IMR-90 (cell line): ENCODE measurements at regions not wholly inside any gene's neighbourhood (a gene's known extent, or its start where the extent isn't known, plus 50 kb on each side); places are given as distances from the start of the nearest gene placed in this dataset.

Experiments
- ATAC-seq: fragments of 200-7000 bp; cut with Tn5 transposase; 2 replicates; pipeline ENCODE4 v1.9.1; 2020; ENCODE audit warnings: low read depth, mild to moderate bottlenecking, moderate library complexity
- BruUV-seq: library from RNA; stranded (reverse); fragments of 400-500 nt; replicated peaks from 2 replicates; lab custom pipeline; 2021; lab: Mats Ljungman, UMichigan
- CTCF ChIA-PET: fragments of 300-600 bp; formaldehyde crosslinking; extraction: SDS; loops from one replicate; lab custom pipeline; 2021; ENCODE audit warnings: antibody characterized with exemption; lab: Yijun Ruan, JAX
- POLR2A ChIA-PET: fragments of 300-600 bp; sonication (Branson Sonifier 250); formaldehyde crosslinking; loops from one replicate; lab custom pipeline; 2022; ENCODE audit warnings: antibody characterized with exemption; ENCODE audit not compliant: unreplicated experiment; lab: Charles Lee
- DNase-seq: peaks from one replicate; pipeline ENCODE4 v3.0.0; 2013
- H2AFZ ChIP-seq: replicated peaks from 2 replicates; pipeline ENCODE3; 2013; ENCODE audit warnings: low read length, mild to moderate bottlenecking; ENCODE audit not compliant: poor library complexity
- H2AK5ac ChIP-seq: 2 replicates; pipeline ENCODE4 v1.6.1; 2013; ENCODE audit warnings: low read depth, low read length, inconsistent platforms
- H2AK9ac ChIP-seq: replicated peaks from 2 replicates; pipeline ENCODE3; 2013; ENCODE audit warnings: mild to moderate bottlenecking, low read depth, low read length, moderate library complexity; ENCODE audit not compliant: poor library complexity
- H2BK120ac ChIP-seq: 2 replicates; pipeline ENCODE4 v1.6.1; 2013; ENCODE audit warnings: low read depth, low read length, inconsistent platforms
- H2BK15ac ChIP-seq: 3 replicates; pipeline ENCODE4 v1.6.1; 2013; ENCODE audit warnings: low read depth, low read length, inconsistent platforms
- H2BK20ac ChIP-seq: 2 replicates; pipeline ENCODE4 v1.6.1; 2013; ENCODE audit warnings: low read depth, mild to moderate bottlenecking, inconsistent platforms, low read length, moderate library complexity
- H2BK5ac ChIP-seq: 2 replicates; pipeline ENCODE4 v1.6.1; 2013; ENCODE audit warnings: mild to moderate bottlenecking, low read depth, low read length, inconsistent platforms; ENCODE audit not compliant: poor library complexity, severe bottlenecking
- H3K14ac ChIP-seq: replicated peaks from 2 replicates; pipeline ENCODE4 v1.6.1; 2013; ENCODE audit warnings: low read depth, low read length, inconsistent platforms
- H3K18ac ChIP-seq: 2 replicates; pipeline ENCODE4 v1.6.1; 2013; ENCODE audit warnings: low read depth, low read length, control low read depth
- H3K23ac ChIP-seq: 2 replicates; pipeline ENCODE4 v1.6.1; 2013; ENCODE audit warnings: low read depth, low read length, inconsistent platforms
- H3K27ac ChIP-seq: 2 replicates; pipeline ENCODE4 v1.5.1; 2013; ENCODE audit warnings: mild to moderate bottlenecking, control low read depth, low read length; ENCODE audit not compliant: insufficient read depth
- H3K27me3 ChIP-seq: 2 replicates; pipeline ENCODE4 v1.6.1; 2013; ENCODE audit warnings: low read length; ENCODE audit not compliant: control insufficient read depth, insufficient read depth
- H3K36me3 ChIP-seq: 2 replicates; pipeline ENCODE4 v1.6.1; 2013; ENCODE audit warnings: low read length, mixed read lengths; ENCODE audit not compliant: control insufficient read depth, insufficient read depth
- H3K4ac ChIP-seq: 2 replicates; pipeline ENCODE4 v1.6.1; 2013; ENCODE audit warnings: low read depth, low read length, inconsistent platforms
- H3K4me1 ChIP-seq: 2 replicates; pipeline ENCODE4 v1.6.1; 2013; ENCODE audit warnings: low read length, mixed read lengths; ENCODE audit not compliant: control insufficient read depth, insufficient read depth
- H3K4me2 ChIP-seq: 2 replicates; pipeline ENCODE4 v1.6.1; 2013; ENCODE audit warnings: low read depth, mild to moderate bottlenecking, control low read depth, low read length, moderate library complexity
- H3K4me3 ChIP-seq: 2 replicates; pipeline ENCODE4 v1.5.1; 2013; ENCODE audit warnings: low read depth, mild to moderate bottlenecking, control low read depth, low read length, moderate library complexity; ENCODE audit not compliant: insufficient read depth
- H3K56ac ChIP-seq: 2 replicates; pipeline ENCODE4 v1.6.1; 2013; ENCODE audit warnings: low read length, inconsistent platforms; ENCODE audit not compliant: insufficient read depth; ENCODE audit errors: extremely low read depth
- H3K79me1 ChIP-seq, 2 experiments: 2 replicates each; pipeline ENCODE4 v1.6.1; 2013; ENCODE audit warnings: low read length in 2 of 2, inconsistent platforms in 1 of 2, low read depth in 1 of 2
- H3K9ac ChIP-seq: 2 replicates; pipeline ENCODE4 v1.6.1; 2013; ENCODE audit warnings: low read depth, low read length, control low read depth
- H3K9me1 ChIP-seq: 2 replicates; pipeline ENCODE4 v1.6.1; 2013; ENCODE audit warnings: low read length, inconsistent platforms; ENCODE audit not compliant: insufficient read depth
- H3K9me3 ChIP-seq: 2 replicates; pipeline ENCODE4 v1.6.1; 2013; ENCODE audit warnings: low read length; ENCODE audit not compliant: control insufficient read depth, insufficient read depth
- H4K20me1 ChIP-seq: 2 replicates; pipeline ENCODE4 v1.6.1; 2013; ENCODE audit warnings: low read length, inconsistent platforms; ENCODE audit not compliant: insufficient read depth
- H4K5ac ChIP-seq: 2 replicates; pipeline ENCODE4 v1.6.1; 2013; ENCODE audit warnings: mild to moderate bottlenecking, low read depth, low read length, control low read depth
- H4K8ac ChIP-seq, 2 experiments: 2 replicates each; pipeline ENCODE4 v1.6.1; 2013; ENCODE audit warnings: low read depth in 2 of 2, low read length in 2 of 2, control low read depth in 1 of 2, inconsistent platforms in 1 of 2
- H4K91ac ChIP-seq: 2 replicates; pipeline ENCODE4 v1.6.1; 2013; ENCODE audit warnings: low read depth, low read length, inconsistent platforms; ENCODE audit not compliant: insufficient read depth
- BHLHE40 ChIP-seq: fragments of 150-350 bp; IDR thresholded peaks from 2 replicates; pipeline ENCODE4 v1.6.1; 2016; ENCODE audit warnings: mild to moderate bottlenecking, low read depth, low read length
- CEBPB ChIP-seq: IDR thresholded peaks from 2 replicates; pipeline ENCODE4 v1.6.1; 2012; ENCODE audit warnings: low read depth, low read length, improper control_type of control experiment
- CHD1 ChIP-seq: IDR thresholded peaks from 2 replicates; pipeline ENCODE4 v1.6.1; 2012; ENCODE audit warnings: low read depth, low read length, improper control_type of control experiment
- FOS ChIP-seq: fragments of 150-350 bp; IDR thresholded peaks from 2 replicates; pipeline ENCODE4 v1.6.1; 2016; ENCODE audit warnings: low read depth, low read length
- MAFK ChIP-seq: IDR thresholded peaks from 2 replicates; pipeline ENCODE4 v1.6.1; 2012; ENCODE audit warnings: low read depth, low read length, improper control_type of control experiment
- MAZ ChIP-seq: IDR thresholded peaks from 2 replicates; pipeline ENCODE4 v1.6.1; 2012; ENCODE audit warnings: low read depth, mild to moderate bottlenecking, low read length, improper control_type of control experiment, moderate library complexity, borderline replicate concordance
- MXI1 ChIP-seq: IDR thresholded peaks from 2 replicates; pipeline ENCODE4 v1.6.1; 2012; ENCODE audit warnings: low read depth, mild to moderate bottlenecking, low read length, moderate library complexity, borderline replicate concordance
- NFE2L2 ChIP-seq: fragments of 150-350 bp; IDR thresholded peaks from 2 replicates; pipeline ENCODE4 v1.6.1; 2016; ENCODE audit warnings: low read depth, mild to moderate bottlenecking, low read length
- POLR2A ChIP-seq: IDR thresholded peaks from 2 replicates; pipeline ENCODE4 v1.6.1; 2012; ENCODE audit warnings: mild to moderate bottlenecking, low read depth, low read length
- RAD21 ChIP-seq: IDR thresholded peaks from 2 replicates; pipeline ENCODE4 v1.6.1; 2012; ENCODE audit warnings: low read length, improper control_type of control experiment
- RCOR1 ChIP-seq: IDR thresholded peaks from 2 replicates; pipeline ENCODE4 v1.6.1; 2012; ENCODE audit warnings: mild to moderate bottlenecking, low read length, improper control_type of control experiment; ENCODE audit not compliant: insufficient replicate concordance
- RFX5 ChIP-seq: IDR thresholded peaks from 2 replicates; pipeline ENCODE4 v1.8.0; 2012; ENCODE audit warnings: low read depth, mild to moderate bottlenecking, low read length, moderate library complexity
- SMC3 ChIP-seq: fragments of 150-350 bp; IDR thresholded peaks from 2 replicates; pipeline ENCODE4 v1.6.1; 2016; ENCODE audit warnings: low read depth, mild to moderate bottlenecking, antibody characterized with exemption, low read length, moderate library complexity
- USF2 ChIP-seq: fragments of 150-350 bp; IDR thresholded peaks from 2 replicates; pipeline ENCODE4 v1.6.1; 2017; ENCODE audit warnings: mild to moderate bottlenecking, antibody characterized with exemption, low read length, low read depth
- whole genome bisulfite sequencing, 2 experiments: methylation state at CpG; one replicate each; pipeline versions ENCODE4 v1.1.5 to v1.1.7; 2013; ENCODE audit warnings: missing lambda C conversion rate in 2 of 2; ENCODE audit not compliant: insufficient read length in 1 of 2; ENCODE audit errors: extremely low coverage in 2 of 2; 5-methylcytosine and 5-hydroxymethylcytosine counted together
- dilution Hi-C: fragments of 300-500 bp; cut with HindIII; formaldehyde crosslinking; loops from one replicate; pipeline ENCODE4 v1.14.3; 2018; ENCODE audit warnings: low sequenced_read_pairs; ENCODE audit not compliant: unreplicated experiment
- in situ Hi-C: fragments of 300-500 bp; cut with MboI; formaldehyde crosslinking; loops from 3 replicates; pipeline ENCODE4 v1.14.3; 2019; ENCODE audit warnings: low sequenced_read_pairs, inconsistent platforms, mixed read lengths
- intact Hi-C: fragments of 100-400 bp; cut with micrococcal nuclease; formaldehyde crosslinking; loops from 2 replicates; pipeline ENCODE4 v1.10.0; 2022
- TF ChIP-seq, protein P1 (sequence below): conservative IDR thresholded peaks from 2 replicates; pipeline ENCODE4 v1.5.1; 2012; ENCODE audit warnings: mild to moderate bottlenecking, low read depth, low read length, improper control_type of control experiment
- TF ChIP-seq, protein P2 (sequence below): fragments of 150-350 bp; IDR thresholded peaks from 2 replicates; pipeline ENCODE4 v1.6.1; 2016; ENCODE audit warnings: low read depth, mild to moderate bottlenecking, low read length, moderate library complexity, borderline replicate concordance

DNA sequence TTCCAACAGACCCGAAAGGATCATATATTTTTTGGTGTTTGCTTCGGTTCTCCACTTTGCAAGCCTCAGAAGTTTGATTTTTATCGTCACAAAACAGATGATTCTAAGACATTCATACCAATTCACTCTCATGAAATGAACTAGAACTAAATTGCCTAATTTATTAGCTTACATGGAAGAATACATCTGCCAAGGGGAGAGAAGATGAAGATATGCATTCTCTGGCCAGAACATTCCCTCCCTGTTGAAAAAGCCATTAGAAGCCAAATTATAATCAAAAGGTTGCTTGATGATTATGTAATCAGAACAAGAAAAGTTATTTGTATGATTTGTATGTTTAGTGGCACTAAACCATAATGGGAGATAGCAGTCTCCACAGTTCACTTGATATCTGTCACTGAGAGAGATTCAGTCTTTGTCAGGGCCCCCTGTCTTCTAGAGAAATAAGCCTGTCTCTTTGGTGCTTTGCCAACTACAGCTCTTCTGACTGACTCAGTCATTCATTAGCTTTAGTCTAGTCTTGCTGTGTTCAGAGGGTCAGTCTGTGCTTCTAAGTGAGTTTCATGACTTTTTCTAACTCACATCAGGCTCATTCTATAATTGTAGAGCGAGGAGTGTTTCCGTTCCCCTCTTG lies 95.3 kb upstream of the GNAI1 start:
- H2BK5ac ChIP-seq, result no peak overlapping the region
- H4K20me1 ChIP-seq, result no peaks in the 10 kb centered on the region
- DNase-seq (peak; percentile 36), ATAC-seq (no peak)
- H3K9me3 ChIP-seq, result peaks cover 2% of the 10 kb centered on the region; the same call in 1 of the 2 replicates
- no peak overlapping the region for H4K91ac ChIP-seq
- intact Hi-C loops (no loop called here), in situ Hi-C loops (loop anchor here (25.0 kb wide), 2 partner anchors 577 to 1102 kb away; partner anchors contain the start of gene MAGI2), dilution Hi-C loops (no loop called here)
- H2BK15ac ChIP-seq, result no peak overlapping the region
- H2AK5ac ChIP-seq, result no peak overlapping the region
- H3K23ac ChIP-seq, result no peak overlapping the region
- BruUV-seq, result no TSS peak
- H3K56ac ChIP-seq, result no peak overlapping the region
- 60% methylated on average over 1 of the region's 5 CpGs; no CpG with 5 or more reads in 1 of the 2 experiments for WGBS, 2 experiments
- no peak overlapping the region; the same call in 1 of the 2 replicates for H3K18ac ChIP-seq
- no peaks in the 10 kb centered on the region; the same call in 1 of the 2 replicates for H3K4me1 ChIP-seq
- no peak overlapping the region for H3K9ac ChIP-seq
- no peak overlapping the region for H3K4me2 ChIP-seq
- no peaks in the 10 kb centered on the region for H3K79me1 ChIP-seq
- H4K5ac ChIP-seq, result no peak overlapping the region
- no peaks in the 10 kb centered on the region for H3K36me3 ChIP-seq
- ChIA-PET POLR2A (no interaction called here), CTCF (no interaction called here)
- no peak for TF ChIP-seq MAZ
- no peak for TF ChIP-seq RCOR1
- TF ChIP-seq USF2, result no peak
- TF ChIP-seq, protein P1, sequence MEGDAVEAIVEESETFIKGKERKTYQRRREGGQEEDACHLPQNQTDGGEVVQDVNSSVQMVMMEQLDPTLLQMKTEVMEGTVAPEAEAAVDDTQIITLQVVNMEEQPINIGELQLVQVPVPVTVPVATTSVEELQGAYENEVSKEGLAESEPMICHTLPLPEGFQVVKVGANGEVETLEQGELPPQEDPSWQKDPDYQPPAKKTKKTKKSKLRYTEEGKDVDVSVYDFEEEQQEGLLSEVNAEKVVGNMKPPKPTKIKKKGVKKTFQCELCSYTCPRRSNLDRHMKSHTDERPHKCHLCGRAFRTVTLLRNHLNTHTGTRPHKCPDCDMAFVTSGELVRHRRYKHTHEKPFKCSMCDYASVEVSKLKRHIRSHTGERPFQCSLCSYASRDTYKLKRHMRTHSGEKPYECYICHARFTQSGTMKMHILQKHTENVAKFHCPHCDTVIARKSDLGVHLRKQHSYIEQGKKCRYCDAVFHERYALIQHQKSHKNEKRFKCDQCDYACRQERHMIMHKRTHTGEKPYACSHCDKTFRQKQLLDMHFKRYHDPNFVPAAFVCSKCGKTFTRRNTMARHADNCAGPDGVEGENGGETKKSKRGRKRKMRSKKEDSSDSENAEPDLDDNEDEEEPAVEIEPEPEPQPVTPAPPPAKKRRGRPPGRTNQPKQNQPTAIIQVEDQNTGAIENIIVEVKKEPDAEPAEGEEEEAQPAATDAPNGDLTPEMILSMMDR, result no peak
- TF ChIP-seq MAFK, result no peak
- TF ChIP-seq FOS, result no peak
- TF ChIP-seq NFE2L2, result no peak
- no peak for TF ChIP-seq CEBPB
- TF ChIP-seq SMC3, result no peak
- no peak for TF ChIP-seq RFX5
- no peak for TF ChIP-seq CHD1
- no peak for TF ChIP-seq POLR2A
- no peak for TF ChIP-seq RAD21
- TF ChIP-seq MXI1, result no peak
- TF ChIP-seq, protein P2, sequence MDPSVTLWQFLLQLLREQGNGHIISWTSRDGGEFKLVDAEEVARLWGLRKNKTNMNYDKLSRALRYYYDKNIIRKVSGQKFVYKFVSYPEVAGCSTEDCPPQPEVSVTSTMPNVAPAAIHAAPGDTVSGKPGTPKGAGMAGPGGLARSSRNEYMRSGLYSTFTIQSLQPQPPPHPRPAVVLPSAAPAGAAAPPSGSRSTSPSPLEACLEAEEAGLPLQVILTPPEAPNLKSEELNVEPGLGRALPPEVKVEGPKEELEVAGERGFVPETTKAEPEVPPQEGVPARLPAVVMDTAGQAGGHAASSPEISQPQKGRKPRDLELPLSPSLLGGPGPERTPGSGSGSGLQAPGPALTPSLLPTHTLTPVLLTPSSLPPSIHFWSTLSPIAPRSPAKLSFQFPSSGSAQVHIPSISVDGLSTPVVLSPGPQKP, result no peak
- TF ChIP-seq BHLHE40, result no peak
- no peak overlapping the region for H3K4ac ChIP-seq
- no peak overlapping the region for H3K27ac ChIP-seq
- no peak overlapping the region for H2AK9ac ChIP-seq
- no peak overlapping the region for H2AFZ ChIP-seq
- no peak overlapping the region for H4K8ac ChIP-seq
- no peak overlapping the region for H3K4me3 ChIP-seq
- H2BK20ac ChIP-seq, result 0 out of 2 replicates have a peak overlapping the region, but pooled peaks have one; percentile 27
- H3K14ac ChIP-seq, result no peak overlapping the region
- 0 out of 2 replicates have a peak overlapping the region, but pooled peaks have one; percentile 10 for H2BK120ac ChIP-seq
- H3K9me1 ChIP-seq, result no peaks in the 10 kb centered on the region
- no peaks in the 10 kb centered on the region for H3K27me3 ChIP-seq
